Urinary bladder (tissue), 3 donors: ENCODE measurements at regions not wholly inside any gene's neighbourhood (a gene's known extent, or its start where the extent isn't known, plus 50 kb on each side); places are given as distances from the start of the nearest gene placed in this dataset.

ENCODE experiments used
- DNase-seq: peaks from one replicate; pipeline ENCODE4 v3.0.0-alpha.2; 2015; ENCODE audit errors: extremely low spot score
- H3K27ac ChIP-seq: one replicate; pipeline ENCODE4 v1.5.1; 2013; ENCODE audit warnings: low read depth, mild to moderate bottlenecking, moderate library complexity
- H3K36me3 ChIP-seq: one replicate; pipeline ENCODE4 v1.6.1; 2013; ENCODE audit warnings: mild to moderate bottlenecking, moderate library complexity; ENCODE audit not compliant: insufficient read depth
- H3K4me1 ChIP-seq: one replicate; pipeline ENCODE4 v1.6.1; 2013; ENCODE audit warnings: mild to moderate bottlenecking, moderate library complexity; ENCODE audit not compliant: insufficient read depth
- H3K4me3 ChIP-seq: one replicate; pipeline ENCODE4 v1.5.1; 2013; ENCODE audit warnings: low read depth, low read length
- WGBS: extraction: QIAGEN DNeasy Blood & Tissue Kit; methylation state at CpG from one replicate; pipeline ENCODE4 v1.1.7; 2013; 5-methylcytosine and 5-hydroxymethylcytosine counted together
- donor health status: healthy with polysubstance abuse.
- donor health status: healthy.

- Histone ChIP-seq H3K36me3 (no peaks in the 10 kb centered on the region), H3K4me3 (no peak overlapping the region), H3K4me1 (no peaks in the 10 kb centered on the region), H3K27ac (no peak overlapping the region)
- WGBS: 95% methylated on average over 12 of the region's 12 CpGs
- DNase-seq: no peak
Observed at GRCh38 chr3:84125201-84125721, 833.5 kb upstream of the CADM2 start.

DNA sequence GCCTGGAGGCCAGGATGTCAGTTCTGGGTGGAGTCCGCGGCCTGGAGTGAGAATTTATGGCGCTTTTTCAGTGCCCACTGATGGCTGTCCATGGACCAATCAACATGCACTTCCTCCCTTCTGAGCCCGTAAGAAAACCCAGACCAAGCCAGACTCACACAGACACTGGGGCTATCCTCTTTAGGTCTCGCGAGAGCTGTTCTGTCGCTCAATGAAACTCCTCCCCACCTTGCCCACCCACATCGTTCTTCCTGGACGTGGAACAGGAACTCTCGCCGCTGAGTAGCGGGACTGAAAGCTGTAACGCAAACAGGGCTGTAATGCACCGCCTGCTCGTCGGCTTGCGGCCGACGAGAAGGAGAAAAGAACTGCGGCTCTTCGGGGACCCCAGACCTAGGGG, 833.0 kb upstream of the CADM2 start:
- Histone ChIP-seq H3K4me1 (no peaks in the 10 kb centered on the region), H3K27ac (no peak overlapping the region), H3K4me3 (no peak overlapping the region), H3K36me3 (no peaks in the 10 kb centered on the region)
- DNase-seq: no peak
- 96% methylated on average over 21 of the region's 21 CpGs for WGBS

- no peak overlapping the region for H3K4me3 ChIP-seq
- H3K36me3 ChIP-seq: no peaks in the 10 kb centered on the region
- 97% methylated on average over 16 of the region's 16 CpGs for WGBS
- no peak for DNase-seq
- no peak overlapping the region for H3K27ac ChIP-seq
- H3K4me1 ChIP-seq: no peaks in the 10 kb centered on the region
Observed at GRCh38 chr3:84126160-84126559, 832.6 kb upstream of the CADM2 start.

- Histone ChIP-seq H3K36me3 (no peaks in the 10 kb centered on the region), H3K4me3 (no peak overlapping the region), H3K4me1 (no peaks in the 10 kb centered on the region), H3K27ac (no peak overlapping the region)
- no peak for DNase-seq
- WGBS: 74% methylated on average over 2 of the region's 2 CpGs
Observed at GRCh38 chr3:84128024-84128423, 830.8 kb upstream of the CADM2 start.

- Histone ChIP-seq H3K4me1 (no peaks in the 10 kb centered on the region), H3K36me3 (no peaks in the 10 kb centered on the region), H3K4me3 (no peak overlapping the region), H3K27ac (no peak overlapping the region)
- no peak for DNase-seq
- 56% methylated on average over 2 of the region's 2 CpGs for WGBS
Observed at GRCh38 chr3:84136425-84136824, 822.4 kb upstream of the CADM2 start.

GRCh38 chr3:84140631-84141030, 818.2 kb upstream of the CADM2 start:
- H3K4me1 ChIP-seq: no peaks in the 10 kb centered on the region
- no peak overlapping the region for H3K4me3 ChIP-seq
- H3K27ac ChIP-seq: no peak overlapping the region
- 75% methylated on average over 3 of the region's 3 CpGs for WGBS
- no peak for DNase-seq
- no peaks in the 10 kb centered on the region for H3K36me3 ChIP-seq

- DNase-seq: no peak
Observed at GRCh38 chr3:84141571-84141970, 817.2 kb upstream of the CADM2 start.

DNA sequence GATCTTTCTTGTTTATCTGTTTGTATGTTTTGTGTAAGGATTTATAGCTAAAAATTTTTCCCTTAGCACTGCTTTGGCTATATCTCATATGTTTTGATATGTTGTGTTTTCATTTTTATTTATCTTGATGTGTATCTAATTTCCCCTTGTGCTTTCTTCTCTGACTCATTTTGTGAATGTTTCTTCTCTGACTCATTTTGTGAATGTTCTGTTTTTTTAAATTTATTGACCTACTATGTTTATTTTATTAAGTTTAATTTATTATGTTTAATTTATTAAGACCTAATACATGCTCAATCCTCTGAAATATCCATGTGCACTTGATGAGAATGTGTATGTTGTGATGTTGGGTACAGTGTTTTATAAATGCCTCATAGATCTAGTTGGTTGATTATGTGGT, 793.5 kb upstream of the CADM2 start:
- H3K36me3 ChIP-seq: no peaks in the 10 kb centered on the region
- no peak for DNase-seq
- no peak overlapping the region for H3K27ac ChIP-seq

More at GRCh38 chr3:84141571-84141970, 817.2 kb upstream of the CADM2 start:
- Histone ChIP-seq H3K27ac (no peak overlapping the region), H3K4me1 (no peaks in the 10 kb centered on the region), H3K4me3 (no peak overlapping the region), H3K36me3 (no peaks in the 10 kb centered on the region)
- WGBS: 65% methylated on average over 2 of the region's 2 CpGs

DNA sequence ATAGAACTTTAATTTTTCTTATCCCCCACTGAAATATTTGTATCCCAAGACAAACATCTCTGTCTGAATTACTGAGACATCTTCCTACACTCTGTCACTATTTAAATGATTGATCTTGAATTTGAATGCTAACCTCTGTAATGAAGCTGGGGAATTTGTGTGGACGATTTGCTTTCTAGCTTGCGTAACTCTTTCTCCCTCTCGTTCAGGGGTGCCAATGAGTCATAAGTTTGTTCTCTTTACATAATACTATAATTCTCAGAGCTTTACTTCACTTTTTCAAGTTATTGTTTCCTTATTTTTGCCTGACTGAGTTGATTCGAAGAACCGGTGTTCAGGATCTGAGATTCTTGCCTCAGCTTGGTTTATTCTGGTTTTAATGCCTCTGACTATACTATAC, 783.3 kb upstream of the CADM2 start:
- WGBS: 88% methylated on average over 5 of the region's 5 CpGs
- DNase-seq: no peak
- Histone ChIP-seq H3K27ac (no peak overlapping the region), H3K36me3 (no peaks in the 10 kb centered on the region), H3K4me3 (no peak overlapping the region), H3K4me1 (no peaks in the 10 kb centered on the region)

More for the DNA sequence above, 793.5 kb upstream of the CADM2 start:
- Histone ChIP-seq H3K4me1 (no peaks in the 10 kb centered on the region), H3K4me3 (no peak overlapping the region)

GRCh38 chr3:84184937-84185336, 773.9 kb upstream of the CADM2 start:
- Histone ChIP-seq H3K36me3 (no peaks in the 10 kb centered on the region), H3K4me1 (no peaks in the 10 kb centered on the region), H3K4me3 (no peak overlapping the region), H3K27ac (no peak overlapping the region)
- WGBS: 17% methylated on average over 2 of the region's 2 CpGs
- DNase-seq: no peak

- no peak for DNase-seq
- no peak overlapping the region for H3K4me3 ChIP-seq
- WGBS: 65% methylated on average over 1 of the region's 1 CpG
- no peak overlapping the region for H3K27ac ChIP-seq
- H3K36me3 ChIP-seq: no peaks in the 10 kb centered on the region
- H3K4me1 ChIP-seq: no peaks in the 10 kb centered on the region
Observed at GRCh38 chr3:84194029-84194428, 764.8 kb upstream of the CADM2 start.

DNA sequence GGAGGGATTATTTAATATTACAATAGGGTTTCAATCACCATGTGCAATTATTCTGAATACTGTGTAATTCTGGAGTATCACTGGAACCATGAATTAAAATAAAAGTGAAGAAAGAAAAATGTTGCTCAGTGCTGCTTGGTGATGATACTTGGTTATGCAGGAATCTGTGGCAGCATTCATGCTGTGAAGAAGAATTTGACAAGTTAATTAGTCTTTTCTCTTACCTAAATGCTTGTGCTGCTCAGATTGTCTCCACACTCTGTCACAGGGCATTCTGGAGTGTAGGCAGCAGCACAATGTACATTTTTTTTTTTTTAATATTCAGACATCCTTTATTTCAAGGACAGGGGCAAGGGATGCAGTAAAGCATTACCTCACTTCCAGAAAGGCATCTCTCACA, 749.3 kb upstream of the CADM2 start:
- H3K4me1 ChIP-seq: no peaks in the 10 kb centered on the region
- H3K36me3 ChIP-seq: no peaks in the 10 kb centered on the region
- no peak for DNase-seq
- no peak overlapping the region for H3K27ac ChIP-seq
- H3K4me3 ChIP-seq: no peak overlapping the region

GRCh38 chr3:84223512-84223911, 735.3 kb upstream of the CADM2 start:
- H3K36me3 ChIP-seq: no peaks in the 10 kb centered on the region
- H3K4me1 ChIP-seq: no peaks in the 10 kb centered on the region
- H3K4me3 ChIP-seq: no peak overlapping the region
- no peak for DNase-seq
- no peak overlapping the region for H3K27ac ChIP-seq

DNA sequence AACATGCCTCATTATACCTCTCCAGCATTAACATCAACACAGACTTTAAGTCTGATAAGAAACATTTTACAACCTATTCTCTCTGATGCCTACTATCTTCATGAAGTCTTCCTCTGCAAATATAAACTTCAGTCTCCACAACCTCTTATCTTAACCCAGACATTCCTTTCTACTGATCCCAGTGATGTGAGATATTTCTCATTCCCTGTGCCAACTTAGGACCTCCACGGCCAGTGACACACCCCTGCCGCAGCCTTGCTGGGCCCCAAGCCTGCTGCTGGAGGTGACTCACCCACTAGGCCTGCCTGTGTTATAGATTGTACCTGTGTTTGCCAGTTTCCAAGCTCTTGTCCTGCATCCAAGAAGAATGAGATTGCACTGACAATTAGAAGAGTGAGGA, 734.5 kb upstream of the CADM2 start:
- Histone ChIP-seq H3K27ac (no peak overlapping the region), H3K36me3 (no peaks in the 10 kb centered on the region), H3K4me3 (no peak overlapping the region), H3K4me1 (no peaks in the 10 kb centered on the region)
- no peak for DNase-seq
- WGBS: 74% methylated on average over 2 of the region's 2 CpGs

DNA sequence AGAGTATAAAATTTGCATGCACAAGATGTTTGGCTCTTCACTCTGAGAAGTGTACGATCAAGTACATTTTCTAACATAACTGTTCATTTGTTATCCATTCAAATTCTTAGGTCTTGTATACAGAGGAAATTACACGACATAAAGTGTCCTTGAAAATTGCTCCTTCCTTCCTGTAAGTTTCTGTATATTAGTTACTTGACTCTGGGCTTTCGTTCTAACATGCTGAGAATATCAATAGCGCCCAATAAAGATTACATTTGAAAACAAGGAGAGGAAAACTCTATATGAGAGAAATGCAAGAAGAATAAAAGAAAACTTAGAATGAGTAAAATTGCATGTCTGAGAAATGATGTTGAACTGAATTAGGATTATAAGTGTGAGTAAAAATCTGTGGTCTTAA, 722.5 kb upstream of the CADM2 start:
- Histone ChIP-seq H3K27ac (no peak overlapping the region), H3K4me1 (no peaks in the 10 kb centered on the region), H3K36me3 (no peaks in the 10 kb centered on the region), H3K4me3 (no peak overlapping the region)
- no peak for DNase-seq
- WGBS: 38% methylated on average over 4 of the region's 4 CpGs
